Effector memory CD8-positive, alpha-beta T cell (primary cell): ENCODE measurements at regions not wholly inside any gene's neighbourhood (a gene's known extent, or its start where the extent isn't known, plus 50 kb on each side); places are given as distances from the start of the nearest gene placed in this dataset.
"Not testable (repeated sequence)": the region's sequence is repeated elsewhere in the genome, so short reads cannot be mapped to it uniquely, and the experiment has no call there.

Source experiments
- ATAC-seq: fragments of 150-1000 bp; cut with Tn5 transposase; replicated peaks from 2 replicates; pipeline ENCODE4 v1.10.0; 2021; ENCODE audit warnings: mild to moderate bottlenecking, moderate library complexity
- DNase-seq, 3 experiments: peaks; one replicate each; pipeline ENCODE4 v3.0.0; 2021
- H3K27ac Mint-ChIP-seq, 2 donors: one replicate each; pipeline ENCODE4 v1.8.0; 2022; ENCODE audit warnings: mild to moderate bottlenecking in 2 of 2, mixed read lengths in 2 of 2, moderate library complexity in 2 of 2
- H3K27me3 Mint-ChIP-seq, 2 donors: one replicate each; pipeline ENCODE4 v1.8.0; 2022; ENCODE audit warnings: mixed read lengths in 2 of 2
- H3K36me3 Mint-ChIP-seq: one replicate; pipeline ENCODE4 v1.8.0; 2022; ENCODE audit warnings: mild to moderate bottlenecking, moderate library complexity, mixed read lengths; ENCODE audit not compliant: insufficient read depth
- H3K4me1 Mint-ChIP-seq, 2 donors: one replicate each; pipeline ENCODE4 v1.8.0; 2022; ENCODE audit warnings: low read depth in 2 of 2, mixed read lengths in 2 of 2
- H3K4me3 Mint-ChIP-seq, 2 donors: one replicate each; pipeline ENCODE4 v1.8.0; 2022; ENCODE audit warnings: mild to moderate bottlenecking in 2 of 2, mixed read lengths in 2 of 2, moderate library complexity in 2 of 2
- H3K9me3 Mint-ChIP-seq, 2 donors: one replicate each; pipeline ENCODE4 v1.8.0; 2022; ENCODE audit warnings: mixed read lengths in 2 of 2

DNA sequence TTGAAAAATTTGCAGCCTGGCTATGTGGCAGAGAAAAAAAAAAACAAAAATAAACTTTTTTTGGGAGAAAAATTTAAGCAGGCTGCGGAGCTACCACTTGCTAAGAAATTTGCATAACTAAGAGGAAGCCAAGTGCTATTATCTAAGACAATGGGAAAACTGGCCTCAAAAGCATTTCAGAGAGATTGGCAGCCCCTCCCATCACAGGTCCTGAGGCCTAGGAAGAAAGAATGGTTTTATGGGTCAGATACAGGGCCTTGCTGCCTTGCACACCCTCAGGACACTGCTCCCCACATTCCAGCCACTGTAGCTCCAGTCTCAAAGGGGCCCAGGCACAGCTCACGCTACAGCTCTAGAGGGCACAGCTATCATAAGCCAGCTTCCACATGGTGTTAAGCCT is 777.9 kb downstream of the TENT5A start:
- no peak for ATAC-seq
- no peaks in the 10 kb centered on the region for H3K4me1 Mint-ChIP-seq

DNA sequence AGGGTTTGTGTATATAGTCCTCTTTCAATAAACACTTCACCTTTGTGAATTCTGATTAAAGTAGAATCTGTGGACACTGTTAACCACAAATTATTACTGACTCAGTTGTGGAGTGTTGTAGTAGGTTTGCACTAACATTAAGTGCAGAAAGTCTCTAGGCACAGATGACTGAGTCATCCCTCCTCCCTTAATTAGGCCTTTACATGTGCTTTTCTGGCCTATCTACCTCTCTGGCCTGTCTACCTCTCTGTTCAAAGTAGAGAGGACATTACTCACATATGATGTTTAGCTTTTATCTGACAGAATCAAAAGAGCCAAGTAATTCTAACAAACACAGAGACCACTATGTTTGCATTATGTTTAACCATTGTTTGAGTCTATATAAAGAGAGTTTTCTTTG is 783.0 kb downstream of the TENT5A start:
- H3K27me3 Mint-ChIP-seq = no peaks in the 10 kb centered on the region
- ATAC-seq = no peak
- no peak overlapping the region for H3K27ac Mint-ChIP-seq

More for the DNA sequence above, 777.9 kb downstream of the TENT5A start:
- Mint-ChIP-seq H3K27me3 (no peaks in the 10 kb centered on the region), H3K36me3 (no peaks in the 10 kb centered on the region), H3K27ac (no peak overlapping the region), H3K9me3 (peaks cover 0 to 6% of the 10 kb centered on the region in 2 donors), H3K4me3 (no peak overlapping the region)
- no peak for DNase-seq

DNA sequence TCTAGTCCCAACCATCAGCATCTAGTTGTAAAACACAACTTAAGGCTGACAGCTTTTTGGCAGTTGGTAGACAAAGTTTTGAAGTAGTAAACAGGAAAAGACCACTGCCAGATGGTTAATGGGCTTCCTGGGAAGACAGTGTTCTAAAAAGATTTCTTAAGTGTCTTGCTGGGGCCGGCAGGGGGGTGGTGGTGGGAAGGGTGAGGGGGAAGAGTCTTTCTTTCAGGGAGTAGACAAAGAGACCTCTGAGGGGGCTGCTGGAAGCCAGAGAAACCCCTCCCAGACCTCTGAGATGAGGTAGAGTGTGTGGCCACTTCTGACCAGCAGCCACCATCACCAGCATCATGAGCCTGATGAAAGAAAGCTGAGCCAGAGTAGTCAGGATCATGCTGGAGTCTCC is 784.9 kb downstream of the TENT5A start:
- DNase-seq (no peak), ATAC-seq (no peak)
- Mint-ChIP-seq H3K27me3 (no peaks in the 10 kb centered on the region), H3K27ac (no peak overlapping the region), H3K4me3 (no peak overlapping the region), H3K36me3 (no peaks in the 10 kb centered on the region), H3K9me3 (peaks cover 0 to 4% of the 10 kb centered on the region in 2 donors), H3K4me1 (no peaks in the 10 kb centered on the region)

More for the DNA sequence above, 783.0 kb downstream of the TENT5A start:
- Mint-ChIP-seq H3K4me3 (no peak overlapping the region), H3K36me3 (no peaks in the 10 kb centered on the region), H3K9me3 (peaks cover 0 to 7% of the 10 kb centered on the region in 2 donors), H3K4me1 (no peaks in the 10 kb centered on the region)
- no peak for DNase-seq

DNA sequence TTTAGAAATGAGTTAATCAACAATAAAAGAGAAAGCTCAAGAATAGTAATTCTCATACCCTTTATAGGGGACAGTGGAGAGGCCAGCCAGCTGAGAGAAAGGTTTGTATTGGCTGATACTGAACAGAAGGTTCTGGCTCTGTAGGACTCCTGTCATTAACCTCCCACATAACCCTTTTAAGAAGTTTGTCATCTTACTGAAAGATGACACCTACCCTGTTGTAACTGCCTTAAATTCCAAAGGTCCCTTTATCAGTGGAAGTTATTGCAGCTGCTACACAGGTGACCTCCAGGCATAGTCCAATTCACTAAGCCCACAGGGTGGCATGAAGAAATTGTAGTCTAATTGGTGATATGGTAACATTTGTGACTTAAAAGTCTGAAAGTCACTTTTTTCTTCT is 790.1 kb downstream of the TENT5A start:
- ATAC-seq (no peak), DNase-seq (no peak)
- Mint-ChIP-seq H3K27me3 (no peaks in the 10 kb centered on the region), H3K4me1 (no peaks in the 10 kb centered on the region), H3K4me3 (no peak overlapping the region), H3K27ac (no peak overlapping the region), H3K9me3 (peaks cover 0 to 2% of the 10 kb centered on the region in 2 donors), H3K36me3 (no peaks in the 10 kb centered on the region)

DNA sequence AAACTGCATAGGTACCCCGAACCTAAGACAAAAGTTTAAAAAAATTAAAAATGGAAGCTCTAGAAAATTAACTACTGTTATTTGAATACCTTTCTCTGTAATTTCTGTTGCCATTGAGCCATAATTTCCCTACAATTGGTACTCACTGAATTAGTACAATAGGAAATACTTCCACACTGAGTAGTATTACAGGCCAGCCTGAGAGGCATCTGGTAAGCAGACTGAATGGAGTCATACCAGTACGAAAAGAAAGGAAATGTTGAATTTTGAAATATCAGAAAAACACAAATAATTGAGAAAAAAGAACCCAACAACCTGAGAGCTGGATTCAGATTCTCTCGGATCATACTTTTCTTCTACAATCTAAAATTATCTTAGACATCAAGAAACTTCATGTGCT is 791.3 kb downstream of the TENT5A start:
- Mint-ChIP-seq H3K36me3 (no peaks in the 10 kb centered on the region), H3K27ac (no peak overlapping the region), H3K4me1 (no peaks in the 10 kb centered on the region), H3K9me3 (peaks cover 0 to 4% of the 10 kb centered on the region in 2 donors), H3K4me3 (no peak overlapping the region), H3K27me3 (no peaks in the 10 kb centered on the region)
- DNase-seq = no peak
- no peak for ATAC-seq

DNA sequence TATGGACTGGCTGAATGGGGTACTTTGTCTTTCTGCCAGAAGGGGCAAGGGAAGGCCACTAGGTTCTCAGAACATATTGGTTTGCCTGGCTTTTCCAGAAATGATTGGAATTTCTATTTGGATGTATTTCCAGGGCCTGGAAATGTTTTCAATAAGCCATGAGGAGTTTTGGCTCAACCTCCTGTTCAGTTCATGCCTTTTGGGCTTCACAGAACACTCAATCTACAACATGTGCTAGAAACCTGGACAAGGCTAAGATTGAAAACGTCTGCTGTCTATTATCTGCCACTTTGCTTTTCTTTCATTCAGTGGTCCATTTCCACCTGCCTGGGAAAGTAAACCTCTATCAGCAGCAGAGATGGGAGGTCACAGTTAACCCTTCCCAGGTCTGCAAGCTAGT is 793.4 kb downstream of the TENT5A start:
- no peaks in the 10 kb centered on the region for H3K4me1 Mint-ChIP-seq
- no peak for ATAC-seq
- no peak for DNase-seq
- no peaks in the 10 kb centered on the region for H3K27me3 Mint-ChIP-seq
- H3K36me3 Mint-ChIP-seq = no peaks in the 10 kb centered on the region
- H3K4me3 Mint-ChIP-seq = no peak overlapping the region
- H3K9me3 Mint-ChIP-seq = peaks cover 0 to 4% of the 10 kb centered on the region in 2 donors
- H3K27ac Mint-ChIP-seq = no peak overlapping the region

DNA sequence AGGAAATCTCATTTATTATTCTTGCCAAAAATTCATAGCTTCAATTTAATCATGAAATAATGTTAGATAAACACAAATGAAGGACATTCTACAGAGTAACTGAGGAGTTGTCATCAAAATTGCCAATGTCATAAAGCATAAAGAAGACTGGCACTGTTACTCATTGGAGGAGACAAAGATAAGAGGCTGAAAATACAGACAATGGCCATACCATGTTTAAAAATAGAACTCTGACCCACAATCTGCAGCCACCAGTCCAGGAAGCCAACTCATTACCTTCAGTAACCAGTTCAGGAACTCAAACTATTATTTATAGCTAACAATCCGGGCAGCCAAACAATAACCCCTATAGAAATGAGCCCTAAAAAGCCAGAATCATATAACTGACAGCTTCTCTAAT is 795.6 kb downstream of the TENT5A start:
- no peaks in the 10 kb centered on the region for H3K27me3 Mint-ChIP-seq
- ATAC-seq (no peak), DNase-seq (no peak)
- no peak overlapping the region for H3K27ac Mint-ChIP-seq
- peaks cover 7% of the 10 kb centered on the region in 2 donors for H3K9me3 Mint-ChIP-seq
- H3K4me1 Mint-ChIP-seq = no peaks in the 10 kb centered on the region
- no peak overlapping the region for H3K4me3 Mint-ChIP-seq
- H3K36me3 Mint-ChIP-seq = no peaks in the 10 kb centered on the region

DNA sequence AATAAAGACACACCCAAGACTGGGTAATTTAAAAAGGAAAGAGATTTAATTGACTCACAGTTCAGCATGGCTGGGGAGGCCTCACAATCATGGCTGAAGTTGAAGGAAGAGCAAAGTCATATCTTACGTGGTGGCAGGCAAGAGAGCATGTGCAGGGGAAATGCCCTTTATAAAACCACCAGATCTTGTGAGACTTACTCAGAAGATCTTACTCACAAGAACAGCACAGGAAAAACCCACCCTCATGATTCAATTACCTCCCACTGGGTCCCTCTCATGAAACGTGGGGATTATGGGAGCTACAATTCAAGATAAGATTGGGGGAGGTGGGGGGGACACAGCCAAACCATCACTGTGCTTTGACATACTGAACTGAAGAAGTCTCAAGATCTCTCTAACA is 800.0 kb downstream of the TENT5A start:
- Mint-ChIP-seq H3K9me3 (peaks cover 8 to 14% of the 10 kb centered on the region in 2 donors), H3K27ac (peak overlapping the region in 1 of 2 donors; percentile 48)
- ATAC-seq, H3K27me3 Mint-ChIP-seq, DNase-seq, H3K4me1 Mint-ChIP-seq, H3K4me3 Mint-ChIP-seq, H3K36me3 Mint-ChIP-seq: not testable (repeated sequence)

DNA sequence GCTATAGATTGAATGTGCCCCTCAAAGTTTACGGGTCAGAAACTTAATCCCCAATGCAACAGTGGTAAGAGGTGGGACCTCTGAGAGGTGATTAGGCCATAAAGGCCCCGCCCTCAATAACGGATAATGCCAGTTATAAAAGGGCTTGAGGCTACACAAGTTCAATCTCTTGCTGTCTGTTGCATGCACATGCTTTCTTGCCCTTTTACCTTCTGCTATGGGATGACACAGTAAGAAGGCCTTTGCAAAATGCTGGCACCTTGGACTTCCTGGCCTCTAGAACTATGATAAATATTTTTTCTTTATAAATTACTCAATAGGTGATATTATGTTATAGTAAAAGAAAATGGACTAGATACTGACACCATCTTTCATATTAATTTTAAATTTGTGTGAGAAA is 806.1 kb downstream of the TENT5A start:
- Mint-ChIP-seq H3K27me3 (no peaks in the 10 kb centered on the region), H3K9me3 (peaks cover 3 to 14% of the 10 kb centered on the region in 2 donors), H3K27ac (no peak overlapping the region), H3K4me3 (no peak overlapping the region), H3K4me1 (no peaks in the 10 kb centered on the region), H3K36me3 (no peaks in the 10 kb centered on the region)
- ATAC-seq (no peak), DNase-seq (no peak)

DNA sequence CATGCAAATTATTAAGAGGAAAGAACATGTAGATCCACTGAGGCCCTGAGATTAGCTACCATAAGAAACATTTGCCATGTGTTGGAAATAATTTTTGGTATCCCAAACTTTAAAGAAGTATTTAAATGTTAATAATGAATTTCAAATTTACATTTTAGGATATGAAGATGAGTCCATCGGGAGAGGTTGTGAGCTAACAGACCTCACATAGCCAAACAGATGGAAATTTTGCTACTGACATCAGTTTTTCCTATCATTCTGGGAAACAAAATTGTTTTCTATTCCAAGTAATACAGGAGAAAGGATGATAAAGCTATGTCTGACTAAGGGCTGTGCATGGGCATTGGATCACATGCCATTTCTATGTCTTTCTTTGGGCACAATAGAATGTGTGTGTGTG is 809.6 kb downstream of the TENT5A start:
- Mint-ChIP-seq H3K27ac (no peak overlapping the region), H3K4me3 (no peak overlapping the region), H3K4me1 (no peaks in the 10 kb centered on the region), H3K27me3 (no peaks in the 10 kb centered on the region), H3K9me3 (peaks cover under 1 to 15% of the 10 kb centered on the region in 2 donors), H3K36me3 (no peaks in the 10 kb centered on the region)
- ATAC-seq (no peak), DNase-seq (no peak)

DNA sequence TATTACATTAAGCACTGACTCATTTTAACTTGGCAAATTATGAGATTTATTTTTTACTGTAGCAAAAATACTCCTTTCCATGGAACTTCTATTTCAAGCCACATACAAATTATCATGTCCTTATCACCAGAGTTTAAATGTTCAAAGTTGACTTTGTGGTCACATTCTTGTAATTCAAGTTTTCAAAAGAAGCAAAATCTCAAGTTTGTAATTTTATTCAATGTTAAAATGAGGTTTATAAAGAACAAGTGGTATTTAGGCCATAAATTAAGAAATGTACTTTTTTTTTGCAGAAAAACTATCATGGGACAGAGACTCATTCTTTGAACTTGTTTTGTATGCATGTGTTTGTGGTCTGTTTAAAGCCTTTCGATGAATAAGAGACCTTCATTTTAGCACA is 811.5 kb downstream of the TENT5A start:
- H3K4me1 Mint-ChIP-seq = no peaks in the 10 kb centered on the region
- peaks cover 3% of the 10 kb centered on the region for H3K36me3 Mint-ChIP-seq
- H3K4me3 Mint-ChIP-seq = no peak overlapping the region
- DNase-seq (no peak), ATAC-seq (no peak)
- H3K27ac Mint-ChIP-seq = no peak overlapping the region
- H3K9me3 Mint-ChIP-seq = peaks cover 2 to 16% of the 10 kb centered on the region in 2 donors
- no peaks in the 10 kb centered on the region for H3K27me3 Mint-ChIP-seq

DNA sequence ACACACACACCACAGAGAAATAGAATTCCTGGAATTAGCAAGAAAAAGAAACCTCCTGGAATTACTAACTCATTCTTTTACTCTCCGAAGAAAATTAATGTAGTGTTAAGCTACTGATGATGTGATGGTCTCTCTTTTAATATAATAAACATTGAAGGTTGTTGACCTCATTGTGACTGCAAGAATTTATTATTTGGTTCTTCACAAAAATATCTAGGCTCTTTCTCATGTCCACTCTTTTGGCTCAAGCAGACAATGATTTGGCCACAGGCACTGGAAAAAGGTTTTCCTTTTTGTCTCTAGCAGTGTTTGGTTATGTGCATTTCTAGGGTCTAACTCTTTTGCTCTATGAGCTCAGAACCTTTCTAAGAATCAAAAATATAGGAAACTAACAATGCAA is 811.9 kb downstream of the TENT5A start:
- no peaks in the 10 kb centered on the region for H3K4me1 Mint-ChIP-seq
- no peak overlapping the region for H3K27ac Mint-ChIP-seq
- ATAC-seq (no peak), DNase-seq (no peak)
- no peak overlapping the region for H3K4me3 Mint-ChIP-seq
- peaks cover 2 to 16% of the 10 kb centered on the region in 2 donors for H3K9me3 Mint-ChIP-seq
- peaks cover 3% of the 10 kb centered on the region for H3K36me3 Mint-ChIP-seq
- no peaks in the 10 kb centered on the region for H3K27me3 Mint-ChIP-seq

DNA sequence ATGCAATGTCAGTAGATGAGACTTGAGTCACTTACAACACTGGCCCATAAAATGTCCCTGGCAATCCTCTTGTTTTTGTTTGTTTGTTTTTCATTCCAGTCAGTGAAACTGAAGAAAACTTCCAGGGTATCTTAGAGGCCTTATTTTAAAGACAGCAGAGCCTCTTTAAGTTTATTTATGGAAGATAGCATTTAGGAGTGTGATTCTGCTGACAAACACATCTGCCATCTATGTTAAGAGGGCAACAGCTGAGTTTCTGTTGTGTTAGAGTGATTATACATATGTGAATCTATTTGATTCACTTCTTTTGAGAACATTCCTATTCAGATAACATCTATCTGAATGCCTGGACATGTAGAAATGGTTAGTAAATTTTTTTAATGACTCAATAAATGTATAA is 812.6 kb downstream of the TENT5A start:
- Mint-ChIP-seq H3K36me3 (peaks cover 3% of the 10 kb centered on the region), H3K4me3 (no peak overlapping the region), H3K27ac (no peak overlapping the region), H3K27me3 (no peaks in the 10 kb centered on the region), H3K9me3 (peaks cover 2 to 16% of the 10 kb centered on the region in 2 donors), H3K4me1 (no peaks in the 10 kb centered on the region)
- ATAC-seq = no peak
- DNase-seq = no peak

DNA sequence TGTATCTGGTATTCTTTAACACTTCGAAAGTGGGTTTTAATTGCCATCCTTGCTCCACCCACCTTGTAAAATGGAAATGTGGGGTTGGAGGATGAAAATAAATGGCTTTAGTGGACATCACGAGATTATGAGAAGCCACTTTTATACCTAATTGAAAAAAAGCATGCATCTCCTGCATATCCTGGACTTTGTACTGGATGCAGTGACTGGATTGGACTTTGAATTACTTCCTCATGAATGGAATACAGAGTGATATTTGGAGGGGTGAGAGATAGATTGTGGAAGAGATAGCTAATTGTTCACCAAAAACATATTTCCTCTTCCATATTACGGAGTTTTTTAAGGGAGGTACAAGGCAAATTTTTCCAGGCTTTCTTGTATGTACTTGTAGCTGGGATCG is 813.0 kb downstream of the TENT5A start:
- Mint-ChIP-seq H3K4me3 (no peak overlapping the region), H3K36me3 (peaks cover 3% of the 10 kb centered on the region), H3K27ac (no peak overlapping the region), H3K9me3 (peaks cover 2 to 18% of the 10 kb centered on the region in 2 donors), H3K27me3 (no peaks in the 10 kb centered on the region), H3K4me1 (no peaks in the 10 kb centered on the region)
- no peak for DNase-seq
- ATAC-seq = no peak

DNA sequence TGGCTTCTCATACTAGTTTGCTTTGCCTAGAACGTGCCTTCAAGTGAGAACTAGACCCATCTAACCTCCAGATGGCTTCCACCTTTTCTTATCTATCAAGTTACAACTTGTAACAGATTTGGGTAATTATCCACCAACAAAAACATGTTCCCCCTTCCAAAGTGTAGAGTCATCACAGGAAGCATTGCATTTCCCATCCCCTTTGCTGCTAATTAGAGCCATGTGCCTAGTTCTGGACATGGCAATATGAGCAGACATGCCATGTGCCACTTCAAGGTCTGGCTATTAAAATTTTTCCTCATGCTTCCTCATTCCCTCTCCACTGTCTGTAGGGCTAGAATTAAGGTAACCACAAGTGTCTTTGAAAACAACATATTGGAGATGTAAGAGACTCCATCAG is 814.4 kb downstream of the TENT5A start:
- no peak for ATAC-seq
- Mint-ChIP-seq H3K4me1 (no peaks in the 10 kb centered on the region), H3K27me3 (no peaks in the 10 kb centered on the region), H3K27ac (no peak overlapping the region), H3K9me3 (peaks cover 2 to 19% of the 10 kb centered on the region in 2 donors), H3K4me3 (no peak overlapping the region), H3K36me3 (peaks cover 3% of the 10 kb centered on the region)
- DNase-seq = no peak
